Loucy (cell line): ENCODE measurements at regions not wholly inside any gene's neighbourhood (a gene's known extent, or its start where the extent isn't known, plus 50 kb on each side); places are given as distances from the start of the nearest gene placed in this dataset.

Experiments used
- H2AFZ ChIP-seq: fragments of 200-600 bp; sonication (generic); 2 replicates; pipeline ENCODE4 v1.6.0; 2016; ENCODE audit warnings: antibody characterized with exemption, mild to moderate bottlenecking, low read length, moderate library complexity
- H3F3A ChIP-seq: fragments of 200-600 bp; 2 replicates; pipeline ENCODE4 v1.6.0; 2016; ENCODE audit warnings: antibody characterized with exemption, low read depth, mild to moderate bottlenecking
- H3K27me3 ChIP-seq: fragments of 200-600 bp; sonication (generic); 2 replicates; pipeline ENCODE4 v1.6.1; 2014; ENCODE audit warnings: low read length, mild to moderate bottlenecking; ENCODE audit not compliant: insufficient read depth, poor library complexity, severe bottlenecking
- H3K36me3 ChIP-seq: fragments of 200-600 bp; sonication (generic); 2 replicates; pipeline ENCODE4 v1.6.1; 2016; ENCODE audit warnings: low read length; ENCODE audit not compliant: insufficient read depth
- H3K4me1 ChIP-seq: fragments of 200-600 bp; sonication (generic); 2 replicates; pipeline ENCODE4 v1.5.1; 2014; ENCODE audit warnings: low read length, mild to moderate bottlenecking; ENCODE audit not compliant: insufficient read depth, poor library complexity, severe bottlenecking
- H3K4me2 ChIP-seq: fragments of 200-600 bp; sonication (generic); 2 replicates; pipeline ENCODE4 v1.6.0; 2014; ENCODE audit warnings: antibody characterized with exemption, low read length, low read depth, mild to moderate bottlenecking; ENCODE audit not compliant: poor library complexity, severe bottlenecking
- H3K4me3 ChIP-seq: fragments of 200-600 bp; sonication (generic); 2 replicates; pipeline ENCODE4 v1.5.1; 2014; ENCODE audit warnings: low read length, mild to moderate bottlenecking, mixed read lengths; ENCODE audit not compliant: poor library complexity, severe bottlenecking
- H3K79me2 ChIP-seq: fragments of 200-600 bp; sonication (generic); 2 replicates; pipeline ENCODE4 v1.6.1; 2014; ENCODE audit warnings: low read length; ENCODE audit not compliant: insufficient read depth
- H3K9ac ChIP-seq: fragments of 200-600 bp; sonication (generic); 2 replicates; pipeline ENCODE4 v1.6.0; 2014; ENCODE audit warnings: mild to moderate bottlenecking, low read depth, low read length, moderate library complexity; ENCODE audit not compliant: poor library complexity, severe bottlenecking
- H3K9me2 ChIP-seq: fragments of 200-600 bp; sonication (generic); replicated peaks from 2 replicates; pipeline ENCODE4 v1.6.1; 2016; ENCODE audit warnings: low read depth, low read length, mixed read lengths
- H3K9me3 ChIP-seq: fragments of 200-600 bp; sonication (generic); 2 replicates; pipeline ENCODE4 v1.6.1; 2014; ENCODE audit warnings: mild to moderate bottlenecking, antibody characterized with exemption, low read length, low read depth; ENCODE audit not compliant: insufficient read depth
- H4K20me1 ChIP-seq: fragments of 200-600 bp; sonication (generic); 2 replicates; pipeline ENCODE4 v1.6.0; 2014; ENCODE audit warnings: antibody characterized with exemption, low read length, mild to moderate bottlenecking; ENCODE audit not compliant: insufficient read depth, poor library complexity, severe bottlenecking
- CTCF ChIP-seq: fragments of 200-600 bp; sonication (generic); conservative IDR thresholded peaks from 2 replicates; pipeline ENCODE4 v1.5.1; 2014; ENCODE audit warnings: mild to moderate bottlenecking, antibody characterized with exemption, low read length
- EZH2phosphoT487 ChIP-seq: fragments of 200-600 bp; IDR thresholded peaks from 2 replicates; pipeline ENCODE4 v1.6.1; 2018; ENCODE audit warnings: antibody characterized with exemption, mild to moderate bottlenecking, moderate library complexity, borderline replicate concordance

- Histone ChIP-seq H3K27me3 (no peaks in the 10 kb centered on the region), H3K4me3 (no peak overlapping the region)
Measured at GRCh38 chr7:11239316-11239715, 265.6 kb downstream of the PHF14 start.

GRCh38 chr7:11243739-11244138 lies 270.1 kb downstream of the PHF14 start:
- TF ChIP-seq CTCF (no peak), EZH2phosphoT487 (no peak)
- no peak overlapping the region for H3K4me3 ChIP-seq
- no peaks in the 10 kb centered on the region for H3K36me3 ChIP-seq
- H3K79me2 ChIP-seq, result no peaks in the 10 kb centered on the region
- H3K27me3 ChIP-seq, result no peaks in the 10 kb centered on the region
- no peaks in the 10 kb centered on the region for H3K9me3 ChIP-seq
- no peaks in the 10 kb centered on the region for H3F3A ChIP-seq
- no peak overlapping the region for H3K4me2 ChIP-seq
- H3K9ac ChIP-seq, result no peak overlapping the region
- H4K20me1 ChIP-seq, result no peaks in the 10 kb centered on the region
- H3K9me2 ChIP-seq, result no peaks in the 10 kb centered on the region
- no peak overlapping the region for H2AFZ ChIP-seq
- H3K4me1 ChIP-seq, result no peaks in the 10 kb centered on the region

More at GRCh38 chr7:11239316-11239715, 265.6 kb downstream of the PHF14 start:
- Histone ChIP-seq H3K9me3 (no peaks in the 10 kb centered on the region), H3K79me2 (no peaks in the 10 kb centered on the region), H3K9me2 (no peaks in the 10 kb centered on the region), H3K9ac (no peak overlapping the region), H2AFZ (no peak overlapping the region), H3K36me3 (no peaks in the 10 kb centered on the region), H4K20me1 (no peaks in the 10 kb centered on the region), H3K4me1 (no peaks in the 10 kb centered on the region), H3F3A (no peaks in the 10 kb centered on the region), H3K4me2 (no peak overlapping the region)
- TF ChIP-seq CTCF (no peak), EZH2phosphoT487 (no peak)

GRCh38 chr7:11244149-11244548 lies 270.5 kb downstream of the PHF14 start:
- Histone ChIP-seq H3K4me3 (no peak overlapping the region), H3K9me2 (no peaks in the 10 kb centered on the region), H3K36me3 (no peaks in the 10 kb centered on the region), H2AFZ (no peak overlapping the region), H3K27me3 (no peaks in the 10 kb centered on the region), H3K79me2 (no peaks in the 10 kb centered on the region), H4K20me1 (no peaks in the 10 kb centered on the region), H3K9ac (no peak overlapping the region), H3K4me1 (no peaks in the 10 kb centered on the region), H3K4me2 (no peak overlapping the region), H3K9me3 (no peaks in the 10 kb centered on the region), H3F3A (no peaks in the 10 kb centered on the region)
- no peak for TF ChIP-seq CTCF
- TF ChIP-seq EZH2phosphoT487, result no peak
